ENCODE measurements at regions not wholly inside any gene's neighbourhood (a gene's known extent, or its start where the extent isn't known, plus 50 kb on each side); places are given as distances from the start of the nearest gene placed in this dataset.

GRCh38 chr2:63661076-63661475 lies 72.3 kb downstream of the MDH1 start:
- TF ChIP-seq, protein P1, sequence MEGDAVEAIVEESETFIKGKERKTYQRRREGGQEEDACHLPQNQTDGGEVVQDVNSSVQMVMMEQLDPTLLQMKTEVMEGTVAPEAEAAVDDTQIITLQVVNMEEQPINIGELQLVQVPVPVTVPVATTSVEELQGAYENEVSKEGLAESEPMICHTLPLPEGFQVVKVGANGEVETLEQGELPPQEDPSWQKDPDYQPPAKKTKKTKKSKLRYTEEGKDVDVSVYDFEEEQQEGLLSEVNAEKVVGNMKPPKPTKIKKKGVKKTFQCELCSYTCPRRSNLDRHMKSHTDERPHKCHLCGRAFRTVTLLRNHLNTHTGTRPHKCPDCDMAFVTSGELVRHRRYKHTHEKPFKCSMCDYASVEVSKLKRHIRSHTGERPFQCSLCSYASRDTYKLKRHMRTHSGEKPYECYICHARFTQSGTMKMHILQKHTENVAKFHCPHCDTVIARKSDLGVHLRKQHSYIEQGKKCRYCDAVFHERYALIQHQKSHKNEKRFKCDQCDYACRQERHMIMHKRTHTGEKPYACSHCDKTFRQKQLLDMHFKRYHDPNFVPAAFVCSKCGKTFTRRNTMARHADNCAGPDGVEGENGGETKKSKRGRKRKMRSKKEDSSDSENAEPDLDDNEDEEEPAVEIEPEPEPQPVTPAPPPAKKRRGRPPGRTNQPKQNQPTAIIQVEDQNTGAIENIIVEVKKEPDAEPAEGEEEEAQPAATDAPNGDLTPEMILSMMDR (IDR thresholded peaks at IDR 0.05; ENCODE audit: poor library complexity, severe bottlenecking) = no peak
- no peak for TF ChIP-seq POLR2AphosphoS5 (IDR thresholded peaks at IDR 0.05)
- TF ChIP-seq EP300 (conservative IDR thresholded peaks at IDR 0.05; ENCODE audit: poor library complexity, severe bottlenecking) = no peak
- no peak for TF ChIP-seq EZH2 (IDR thresholded peaks at IDR 0.05; ENCODE audit: borderline replicate concordance, insufficient read depth, low read length, poor library complexity, severe bottlenecking)
- TF ChIP-seq, protein P2, sequence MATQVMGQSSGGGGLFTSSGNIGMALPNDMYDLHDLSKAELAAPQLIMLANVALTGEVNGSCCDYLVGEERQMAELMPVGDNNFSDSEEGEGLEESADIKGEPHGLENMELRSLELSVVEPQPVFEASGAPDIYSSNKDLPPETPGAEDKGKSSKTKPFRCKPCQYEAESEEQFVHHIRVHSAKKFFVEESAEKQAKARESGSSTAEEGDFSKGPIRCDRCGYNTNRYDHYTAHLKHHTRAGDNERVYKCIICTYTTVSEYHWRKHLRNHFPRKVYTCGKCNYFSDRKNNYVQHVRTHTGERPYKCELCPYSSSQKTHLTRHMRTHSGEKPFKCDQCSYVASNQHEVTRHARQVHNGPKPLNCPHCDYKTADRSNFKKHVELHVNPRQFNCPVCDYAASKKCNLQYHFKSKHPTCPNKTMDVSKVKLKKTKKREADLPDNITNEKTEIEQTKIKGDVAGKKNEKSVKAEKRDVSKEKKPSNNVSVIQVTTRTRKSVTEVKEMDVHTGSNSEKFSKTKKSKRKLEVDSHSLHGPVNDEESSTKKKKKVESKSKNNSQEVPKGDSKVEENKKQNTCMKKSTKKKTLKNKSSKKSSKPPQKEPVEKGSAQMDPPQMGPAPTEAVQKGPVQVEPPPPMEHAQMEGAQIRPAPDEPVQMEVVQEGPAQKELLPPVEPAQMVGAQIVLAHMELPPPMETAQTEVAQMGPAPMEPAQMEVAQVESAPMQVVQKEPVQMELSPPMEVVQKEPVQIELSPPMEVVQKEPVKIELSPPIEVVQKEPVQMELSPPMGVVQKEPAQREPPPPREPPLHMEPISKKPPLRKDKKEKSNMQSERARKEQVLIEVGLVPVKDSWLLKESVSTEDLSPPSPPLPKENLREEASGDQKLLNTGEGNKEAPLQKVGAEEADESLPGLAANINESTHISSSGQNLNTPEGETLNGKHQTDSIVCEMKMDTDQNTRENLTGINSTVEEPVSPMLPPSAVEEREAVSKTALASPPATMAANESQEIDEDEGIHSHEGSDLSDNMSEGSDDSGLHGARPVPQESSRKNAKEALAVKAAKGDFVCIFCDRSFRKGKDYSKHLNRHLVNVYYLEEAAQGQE (IDR thresholded peaks at IDR 0.05; ENCODE audit: borderline replicate concordance) = no peak
- TF ChIP-seq MXI1 (conservative IDR thresholded peaks at IDR 0.05; ENCODE audit: poor library complexity, severe bottlenecking) = no peak
- no peak for TF ChIP-seq SMC3 (conservative IDR thresholded peaks at IDR 0.05; ENCODE audit: poor library complexity)
- TF ChIP-seq TAF1 (IDR thresholded peaks at IDR 0.05; ENCODE audit: low read depth) = no peak
- no peak for TF ChIP-seq RAD21 (conservative IDR thresholded peaks at IDR 0.05)
- H3K9me3 ChIP-seq (ENCODE audit: low read length) = no peaks in the 10 kb centered on the region
- no peak overlapping the region for H2AFZ ChIP-seq (ENCODE audit: low read depth, low read length)
- no peaks in the 10 kb centered on the region for H4K20me1 ChIP-seq (ENCODE audit: insufficient read depth)
- H3K9me2 ChIP-seq (ENCODE audit: insufficient read depth, low read length) = no peaks in the 10 kb centered on the region
- no peak overlapping the region for H3K9ac ChIP-seq (ENCODE audit: low read length)
- no peaks in the 10 kb centered on the region for H3F3A ChIP-seq (ENCODE audit: insufficient read depth, low read length, poor library complexity, severe bottlenecking)
- no peak overlapping the region for H3K4me3 ChIP-seq (ENCODE audit: low read length)
- no peaks in the 10 kb centered on the region for H3K79me2 ChIP-seq (replicated peaks; ENCODE audit: insufficient read depth, low read length)
- no peak overlapping the region for H3K4me2 ChIP-seq (ENCODE audit: low read length)
- no peaks in the 10 kb centered on the region for H3K36me3 ChIP-seq (ENCODE audit: insufficient read depth, low read length)
- no peaks in the 10 kb centered on the region for H3K27me3 ChIP-seq (ENCODE audit: insufficient read depth, low read depth, low read length)
- no peak overlapping the region for H3K27ac ChIP-seq (ENCODE audit: low read length)

GRCh38 chr2:63662028-63662804 lies 73.5 kb downstream of the MDH1 start:
- Histone ChIP-seq H3K4me2 (ENCODE audit: low read length) (no peak overlapping the region), H3K79me2 (replicated peaks; ENCODE audit: insufficient read depth, low read length) (no peaks in the 10 kb centered on the region), H3K27me3 (ENCODE audit: insufficient read depth, low read depth, low read length) (no peaks in the 10 kb centered on the region), H3K9me2 (ENCODE audit: insufficient read depth, low read length) (no peaks in the 10 kb centered on the region), H2AFZ (ENCODE audit: low read depth, low read length) (no peak overlapping the region), H3K4me3 (ENCODE audit: low read length) (no peak overlapping the region), H3K36me3 (ENCODE audit: insufficient read depth, low read length) (no peaks in the 10 kb centered on the region), H3K27ac (ENCODE audit: low read length) (no peak overlapping the region), H3F3A (ENCODE audit: insufficient read depth, low read length, poor library complexity, severe bottlenecking) (no peaks in the 10 kb centered on the region), H3K9me3 (ENCODE audit: low read length) (no peaks in the 10 kb centered on the region), H3K9ac (ENCODE audit: low read length) (no peak overlapping the region), H4K20me1 (ENCODE audit: insufficient read depth) (no peaks in the 10 kb centered on the region)
- TF ChIP-seq EZH2 (IDR thresholded peaks at IDR 0.05; ENCODE audit: borderline replicate concordance, insufficient read depth, low read length, poor library complexity, severe bottlenecking) = no peak
- TF ChIP-seq MXI1 (conservative IDR thresholded peaks at IDR 0.05; ENCODE audit: poor library complexity, severe bottlenecking) = no peak
- TF ChIP-seq, protein P2 (IDR thresholded peaks at IDR 0.05; ENCODE audit: borderline replicate concordance) = no peak
- TF ChIP-seq, protein P1 (IDR thresholded peaks at IDR 0.05; ENCODE audit: poor library complexity, severe bottlenecking) = no peak
- TF ChIP-seq RAD21 (conservative IDR thresholded peaks at IDR 0.05) = no peak
- no peak for TF ChIP-seq EP300 (conservative IDR thresholded peaks at IDR 0.05; ENCODE audit: poor library complexity, severe bottlenecking)
- TF ChIP-seq TAF1 (IDR thresholded peaks at IDR 0.05; ENCODE audit: low read depth) = no peak
- no peak for TF ChIP-seq POLR2AphosphoS5 (IDR thresholded peaks at IDR 0.05)
- no peak for TF ChIP-seq SMC3 (conservative IDR thresholded peaks at IDR 0.05; ENCODE audit: poor library complexity)

All from neural cell (in vitro differentiated cells).